Karpas-422 (cell line): ENCODE measurements at regions not wholly inside any gene's neighbourhood (a gene's known extent, or its start where the extent isn't known, plus 50 kb on each side); places are given as distances from the start of the nearest gene placed in this dataset.

Experiments
- DNase-seq: peaks from one replicate; pipeline ENCODE4 v3.0.0-alpha.2; 2015
- H2AFZ ChIP-seq: fragments of 200-600 bp; sonication (generic); 2 replicates; pipeline ENCODE4 v1.6.1; 2014; ENCODE audit warnings: antibody characterized with exemption, low read length, mixed read lengths
- H3K27ac ChIP-seq: fragments of 200-600 bp; sonication (generic); 2 replicates; pipeline ENCODE4 v1.5.1; 2014; ENCODE audit warnings: mild to moderate bottlenecking, low read length, moderate library complexity
- H3K27me3 ChIP-seq: fragments of 200-600 bp; sonication (generic); 2 replicates; pipeline ENCODE4 v1.6.1; 2014; ENCODE audit warnings: low read length, mixed read lengths
- H3K36me3 ChIP-seq: fragments of 200-600 bp; sonication (generic); 2 replicates; pipeline ENCODE4 v1.6.1; 2014; ENCODE audit warnings: low read length, mixed read lengths; ENCODE audit not compliant: insufficient read depth
- H3K4me1 ChIP-seq: fragments of 200-600 bp; sonication (generic); 2 replicates; pipeline ENCODE4 v1.6.1; 2014; ENCODE audit warnings: mild to moderate bottlenecking, low read length, mixed read lengths
- H3K4me2 ChIP-seq: fragments of 200-600 bp; sonication (generic); 2 replicates; pipeline ENCODE4 v1.6.1; 2014; ENCODE audit warnings: low read length, low read depth, mild to moderate bottlenecking; ENCODE audit not compliant: poor library complexity, severe bottlenecking
- H3K4me3 ChIP-seq: fragments of 200-600 bp; sonication (generic); 2 replicates; pipeline ENCODE4 v1.5.1; 2014; ENCODE audit warnings: mild to moderate bottlenecking, antibody characterized with exemption, low read length, mixed read lengths
- H3K79me2 ChIP-seq: fragments of 200-600 bp; sonication (generic); 2 replicates; pipeline ENCODE4 v1.6.1; 2014; ENCODE audit warnings: mild to moderate bottlenecking, low read length, mixed read lengths
- H3K9ac ChIP-seq: fragments of 200-600 bp; sonication (generic); 2 replicates; pipeline ENCODE4 v1.6.0; 2014; ENCODE audit warnings: low read length
- H3K9me2 ChIP-seq: fragments of 200-600 bp; sonication (generic), shearing (Covaris generic); replicated peaks from 2 replicates; pipeline ENCODE4 v1.6.0; 2014; ENCODE audit warnings: mild to moderate bottlenecking, low read length, moderate library complexity; ENCODE audit not compliant: insufficient read depth
- H3K9me3 ChIP-seq: fragments of 300-700, 200-600 bp; sonication (generic); 2 replicates; pipeline ENCODE4 v1.6.1; 2014; ENCODE audit warnings: low read length, mixed read lengths
- H4K20me1 ChIP-seq: fragments of 200-600 bp; sonication (generic); 2 replicates; pipeline ENCODE4 v1.6.1; 2014; ENCODE audit warnings: mild to moderate bottlenecking, antibody characterized with exemption, low read length, low read depth; ENCODE audit not compliant: insufficient read depth

GRCh38 chr9:11735391-11735790 is 957.8 kb upstream of the TYRP1 start:
- no peak for DNase-seq
- Histone ChIP-seq H2AFZ (no peak overlapping the region), H3K27ac (no peak overlapping the region), H3K9me3 (peaks cover 35% of the 10 kb centered on the region), H3K4me3 (no peak overlapping the region), H3K79me2 (no peaks in the 10 kb centered on the region), H3K4me1 (no peaks in the 10 kb centered on the region), H3K27me3 (no peaks in the 10 kb centered on the region), H3K9ac (no peak overlapping the region), H3K36me3 (no peaks in the 10 kb centered on the region), H4K20me1 (no peaks in the 10 kb centered on the region), H3K9me2 (no peaks in the 10 kb centered on the region), H3K4me2 (no peak overlapping the region)

DNA sequence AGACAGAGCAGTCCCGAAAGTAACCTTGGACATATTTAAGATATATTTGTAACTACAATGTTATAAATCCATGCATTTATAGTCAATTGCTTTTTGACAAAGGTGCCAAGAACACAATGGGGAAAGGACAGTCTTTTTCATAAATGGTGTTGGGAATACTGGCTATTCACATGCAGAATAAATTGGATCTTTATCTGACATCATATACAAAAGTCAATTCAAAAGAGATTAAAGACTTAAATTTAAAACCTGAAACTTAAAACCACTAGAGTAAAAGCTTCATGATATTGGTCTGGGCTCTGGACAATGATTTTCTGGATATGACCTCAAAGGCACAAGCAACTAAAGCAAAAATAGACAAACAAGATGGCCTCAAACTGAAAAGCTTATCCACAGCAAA is 950.7 kb upstream of the TYRP1 start:
- Histone ChIP-seq H3K9me2 (no peaks in the 10 kb centered on the region), H3K9me3 (peaks cover 32% of the 10 kb centered on the region), H2AFZ (no peak overlapping the region), H3K4me2 (no peak overlapping the region), H3K36me3 (no peaks in the 10 kb centered on the region), H3K27ac (no peak overlapping the region), H3K27me3 (no peaks in the 10 kb centered on the region), H3K4me3 (no peak overlapping the region), H3K4me1 (no peaks in the 10 kb centered on the region), H3K9ac (no peak overlapping the region), H3K79me2 (no peaks in the 10 kb centered on the region), H4K20me1 (no peaks in the 10 kb centered on the region)
- DNase-seq: no peak

- Histone ChIP-seq H3K36me3 (no peaks in the 10 kb centered on the region), H3K9me2 (no peaks in the 10 kb centered on the region), H3K79me2 (no peaks in the 10 kb centered on the region), H3K27me3 (no peaks in the 10 kb centered on the region), H3K4me3 (no peak overlapping the region), H3K9ac (no peak overlapping the region), H3K4me1 (no peaks in the 10 kb centered on the region), H2AFZ (no peak overlapping the region), H3K9me3 (peaks cover 26% of the 10 kb centered on the region), H3K4me2 (no peak overlapping the region), H3K27ac (no peak overlapping the region), H4K20me1 (no peaks in the 10 kb centered on the region)
- DNase-seq: no peak
These were observed 949.8 kb upstream of the TYRP1 start for GRCh38 chr9:11743356-11743755.

DNA sequence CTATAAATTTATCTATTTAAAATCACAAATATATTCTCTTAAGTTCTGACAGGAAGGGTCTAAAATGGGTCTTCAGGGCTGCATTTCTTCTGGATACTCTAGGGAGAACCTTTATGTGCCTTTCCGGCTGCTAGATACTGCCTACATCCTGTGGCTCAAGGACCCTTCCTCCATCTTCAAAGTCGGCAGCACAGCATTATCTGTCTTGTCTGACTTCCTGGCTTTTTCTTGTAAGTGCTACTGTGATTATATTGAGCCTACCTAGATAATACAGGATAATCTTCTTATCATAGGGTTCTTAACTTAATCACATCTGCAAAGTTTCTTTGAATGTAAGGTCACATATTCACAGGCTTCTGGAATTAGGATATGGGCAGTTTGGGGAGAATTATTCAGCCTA is 943.8 kb upstream of the TYRP1 start:
- Histone ChIP-seq H3K36me3 (no peaks in the 10 kb centered on the region), H2AFZ (no peak overlapping the region), H4K20me1 (no peaks in the 10 kb centered on the region), H3K27ac (no peak overlapping the region), H3K9ac (no peak overlapping the region), H3K4me1 (no peaks in the 10 kb centered on the region), H3K27me3 (no peaks in the 10 kb centered on the region), H3K79me2 (no peaks in the 10 kb centered on the region), H3K9me3 (peaks cover 22% of the 10 kb centered on the region), H3K4me3 (no peak overlapping the region), H3K4me2 (no peak overlapping the region), H3K9me2 (no peaks in the 10 kb centered on the region)
- no peak for DNase-seq

DNA sequence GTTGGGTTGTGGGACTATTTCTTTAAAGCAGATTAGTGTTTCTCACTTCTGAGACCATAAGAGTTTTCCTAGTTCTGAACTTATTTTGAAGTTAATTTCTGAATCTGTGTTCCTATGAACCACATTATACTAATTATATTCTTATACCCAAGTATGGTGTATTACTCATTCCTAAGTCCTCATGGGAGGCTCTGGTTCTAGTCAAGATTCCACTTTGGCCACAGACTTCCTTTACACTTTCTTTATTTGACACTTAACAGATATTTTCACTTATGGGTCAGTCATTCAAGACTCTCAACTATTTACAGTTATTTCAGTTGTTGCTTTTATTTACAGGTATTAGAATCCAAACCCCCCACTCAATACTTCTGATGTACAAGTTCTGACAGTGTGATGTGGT is 937.2 kb upstream of the TYRP1 start:
- H3K79me2 ChIP-seq: no peaks in the 10 kb centered on the region
- H3K9me3 ChIP-seq: peaks cover 24% of the 10 kb centered on the region
- no peaks in the 10 kb centered on the region for H3K9me2 ChIP-seq
- DNase-seq: no peak
- H4K20me1 ChIP-seq: no peaks in the 10 kb centered on the region
- no peaks in the 10 kb centered on the region for H3K27me3 ChIP-seq
- no peaks in the 10 kb centered on the region for H3K4me1 ChIP-seq
- no peaks in the 10 kb centered on the region for H3K36me3 ChIP-seq
- no peak overlapping the region for H3K4me3 ChIP-seq
- no peak overlapping the region for H2AFZ ChIP-seq
- no peak overlapping the region for H3K9ac ChIP-seq
- H3K27ac ChIP-seq: no peak overlapping the region
- no peak overlapping the region for H3K4me2 ChIP-seq

- no peak overlapping the region for H3K27ac ChIP-seq
- no peak overlapping the region for H2AFZ ChIP-seq
- H3K79me2 ChIP-seq: no peaks in the 10 kb centered on the region
- DNase-seq: no peak
- no peaks in the 10 kb centered on the region for H3K4me1 ChIP-seq
- H3K4me3 ChIP-seq: no peak overlapping the region
- no peak overlapping the region for H3K9ac ChIP-seq
- peaks cover 18% of the 10 kb centered on the region for H3K9me3 ChIP-seq
- no peaks in the 10 kb centered on the region for H3K9me2 ChIP-seq
- H3K4me2 ChIP-seq: no peak overlapping the region
- no peaks in the 10 kb centered on the region for H3K27me3 ChIP-seq
- H4K20me1 ChIP-seq: no peaks in the 10 kb centered on the region
- no peaks in the 10 kb centered on the region for H3K36me3 ChIP-seq
These were observed 935.8 kb upstream of the TYRP1 start for GRCh38 chr9:11757408-11757807.

GRCh38 chr9:11758016-11758415 is 935.2 kb upstream of the TYRP1 start:
- Histone ChIP-seq H2AFZ (no peak overlapping the region), H3K9me2 (no peaks in the 10 kb centered on the region), H3K79me2 (no peaks in the 10 kb centered on the region), H3K9ac (no peak overlapping the region), H3K4me2 (no peak overlapping the region), H3K4me3 (no peak overlapping the region), H3K36me3 (no peaks in the 10 kb centered on the region), H3K4me1 (no peaks in the 10 kb centered on the region), H3K27me3 (no peaks in the 10 kb centered on the region), H3K9me3 (peaks cover 23% of the 10 kb centered on the region), H3K27ac (no peak overlapping the region), H4K20me1 (no peaks in the 10 kb centered on the region)
- no peak for DNase-seq

- H3K9ac ChIP-seq: no peak overlapping the region
- H4K20me1 ChIP-seq: no peaks in the 10 kb centered on the region
- no peak overlapping the region for H2AFZ ChIP-seq
- no peaks in the 10 kb centered on the region for H3K4me1 ChIP-seq
- H3K4me3 ChIP-seq: no peak overlapping the region
- H3K9me2 ChIP-seq: no peaks in the 10 kb centered on the region
- DNase-seq: no peak
- no peaks in the 10 kb centered on the region for H3K27me3 ChIP-seq
- no peak overlapping the region for H3K27ac ChIP-seq
- H3K36me3 ChIP-seq: no peaks in the 10 kb centered on the region
- peaks cover 22% of the 10 kb centered on the region for H3K9me3 ChIP-seq
- H3K4me2 ChIP-seq: no peak overlapping the region
- H3K79me2 ChIP-seq: no peaks in the 10 kb centered on the region
These were observed 913.2 kb upstream of the TYRP1 start for GRCh38 chr9:11779971-11780370.

DNA sequence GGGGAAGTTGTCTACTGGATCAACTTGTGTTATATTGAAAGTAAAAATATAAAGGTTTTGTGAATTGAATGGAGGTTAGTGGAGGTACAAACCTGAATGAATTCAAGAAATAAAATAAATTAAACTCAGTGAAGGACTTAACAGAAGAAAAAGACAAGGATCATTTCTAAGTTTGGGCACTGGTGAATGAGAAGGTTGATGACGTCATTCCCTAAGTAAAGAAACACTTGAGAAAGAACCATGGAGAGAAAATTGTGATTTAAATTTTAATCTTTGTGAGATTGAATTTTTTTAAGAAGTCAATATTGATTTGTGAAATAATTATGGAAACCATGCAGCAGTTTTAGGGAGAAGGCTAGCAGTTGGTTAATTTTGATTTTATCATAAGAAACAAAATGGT is 900.3 kb upstream of the TYRP1 start:
- Histone ChIP-seq H3K27me3 (no peaks in the 10 kb centered on the region), H3K79me2 (no peaks in the 10 kb centered on the region), H2AFZ (no peak overlapping the region), H3K4me2 (no peak overlapping the region), H4K20me1 (no peaks in the 10 kb centered on the region), H3K9me2 (no peaks in the 10 kb centered on the region), H3K9me3 (peaks cover 10% of the 10 kb centered on the region), H3K27ac (no peak overlapping the region), H3K9ac (no peak overlapping the region), H3K4me1 (no peaks in the 10 kb centered on the region), H3K4me3 (no peak overlapping the region), H3K36me3 (no peaks in the 10 kb centered on the region)
- DNase-seq: no peak
